ENCODE measurements at regions not wholly inside any gene's neighbourhood (a gene's known extent, or its start where the extent isn't known, plus 50 kb on each side); places are given as distances from the start of the nearest gene placed in this dataset.
"Not testable (repeated sequence)": the region's sequence is repeated elsewhere in the genome, so short reads cannot be mapped to it uniquely, and the experiment has no call there.

GRCh38 chr13:22855926-22856325 lies 324.9 kb upstream of the SGCG start:
- Mint-ChIP-seq H3K36me3 (no peaks in the 10 kb centered on the region), H3K27ac (no peak overlapping the region), H3K4me3 (no peak overlapping the region), H3K9me3 (no peaks in the 10 kb centered on the region), H3K4me1 (no peaks in the 10 kb centered on the region)
- DNase-seq (ENCODE audit: low spot score in 2 of 2) (no peak), ATAC-seq (no peak)

GRCh38 chr13:22858980-22859379 lies 321.8 kb upstream of the SGCG start:
- DNase-seq (ENCODE audit: low spot score in 2 of 2); H3K4me1 Mint-ChIP-seq; H3K4me3 Mint-ChIP-seq; ATAC-seq; H3K36me3 Mint-ChIP-seq; H3K27ac Mint-ChIP-seq; H3K9me3 Mint-ChIP-seq: not testable (repeated sequence)

- not testable (repeated sequence) for H3K4me1 Mint-ChIP-seq; H3K4me3 Mint-ChIP-seq; H3K9me3 Mint-ChIP-seq; H3K36me3 Mint-ChIP-seq; ATAC-seq; DNase-seq (ENCODE audit: low spot score in 2 of 2); H3K27ac Mint-ChIP-seq
Observed at GRCh38 chr13:22859411-22859810, 321.4 kb upstream of the SGCG start.

GRCh38 chr13:22861958-22862466 lies 318.8 kb upstream of the SGCG start:
- Mint-ChIP-seq H3K9me3 (no peaks in the 10 kb centered on the region), H3K27ac (no peak overlapping the region), H3K4me1 (no peaks in the 10 kb centered on the region), H3K36me3 (no peaks in the 10 kb centered on the region), H3K4me3 (no peak overlapping the region)
- DNase-seq (ENCODE audit: low spot score in 2 of 2) (no peak), ATAC-seq (no peak)

GRCh38 chr13:22862478-22862877 lies 318.3 kb upstream of the SGCG start:
- Mint-ChIP-seq H3K4me3 (no peak overlapping the region), H3K9me3 (no peaks in the 10 kb centered on the region), H3K27ac (no peak overlapping the region), H3K36me3 (no peaks in the 10 kb centered on the region), H3K4me1 (no peaks in the 10 kb centered on the region)
- ATAC-seq, result no peak
- DNase-seq (ENCODE audit: low spot score in 2 of 2), result no peak

- Mint-ChIP-seq H3K4me1 (no peaks in the 10 kb centered on the region), H3K4me3 (no peak overlapping the region), H3K9me3 (no peaks in the 10 kb centered on the region), H3K27ac (no peak overlapping the region), H3K36me3 (no peaks in the 10 kb centered on the region)
- DNase-seq (ENCODE audit: low spot score in 2 of 2), result no peak
- ATAC-seq, result no peak
Observed at GRCh38 chr13:22866221-22866620, 314.6 kb upstream of the SGCG start.

- DNase-seq (ENCODE audit: low spot score in 2 of 2) (no peak), ATAC-seq (no peak)
- no peaks in the 10 kb centered on the region for H3K36me3 Mint-ChIP-seq
- H3K9me3 Mint-ChIP-seq, result peaks cover 3% of the 10 kb centered on the region
- no peak overlapping the region for H3K27ac Mint-ChIP-seq
- no peaks in the 10 kb centered on the region for H3K4me1 Mint-ChIP-seq
- H3K4me3 Mint-ChIP-seq, result no peak overlapping the region
Observed at GRCh38 chr13:22871231-22871630, 309.5 kb upstream of the SGCG start.

- Mint-ChIP-seq H3K9me3 (peaks cover 3% of the 10 kb centered on the region), H3K27ac (no peak overlapping the region), H3K36me3 (no peaks in the 10 kb centered on the region), H3K4me1 (no peaks in the 10 kb centered on the region), H3K4me3 (no peak overlapping the region)
- ATAC-seq (no peak), DNase-seq (ENCODE audit: low spot score in 2 of 2) (no peak)
Observed at GRCh38 chr13:22874839-22875238, 305.9 kb upstream of the SGCG start.

GRCh38 chr13:22877421-22877820 lies 303.4 kb upstream of the SGCG start:
- no peak overlapping the region for H3K27ac Mint-ChIP-seq
- no peak for DNase-seq (ENCODE audit: low spot score in 2 of 2)
- H3K4me1 Mint-ChIP-seq, result no peaks in the 10 kb centered on the region
- peaks cover 3% of the 10 kb centered on the region for H3K9me3 Mint-ChIP-seq
- H3K4me3 Mint-ChIP-seq, result no peak overlapping the region
- no peak for ATAC-seq
- no peaks in the 10 kb centered on the region for H3K36me3 Mint-ChIP-seq

GRCh38 chr13:22880741-22881720 lies 299.7 kb upstream of the SGCG start:
- Mint-ChIP-seq H3K36me3 (no peaks in the 10 kb centered on the region), H3K4me3 (no peak overlapping the region), H3K4me1 (no peaks in the 10 kb centered on the region), H3K27ac (no peak overlapping the region), H3K9me3 (no peaks in the 10 kb centered on the region)
- DNase-seq (ENCODE audit: low spot score in 2 of 2) (no peak), ATAC-seq (no peak)

GRCh38 chr13:22881721-22882608 lies 298.8 kb upstream of the SGCG start:
- H3K4me1 Mint-ChIP-seq; H3K36me3 Mint-ChIP-seq; H3K9me3 Mint-ChIP-seq; DNase-seq (ENCODE audit: low spot score in 2 of 2); H3K4me3 Mint-ChIP-seq; ATAC-seq; H3K27ac Mint-ChIP-seq: not testable (repeated sequence)

GRCh38 chr13:22883262-22883840 lies 297.4 kb upstream of the SGCG start:
- no peak for ATAC-seq
- H3K9me3 Mint-ChIP-seq, result no peaks in the 10 kb centered on the region
- no peak overlapping the region for H3K4me3 Mint-ChIP-seq
- no peak overlapping the region for H3K27ac Mint-ChIP-seq
- no peaks in the 10 kb centered on the region for H3K36me3 Mint-ChIP-seq
- H3K4me1 Mint-ChIP-seq, result no peaks in the 10 kb centered on the region
- DNase-seq (ENCODE audit: low spot score in 2 of 2), result no peak

- DNase-seq (ENCODE audit: low spot score in 2 of 2) (no peak), ATAC-seq (no peak)
- Mint-ChIP-seq H3K9me3 (no peaks in the 10 kb centered on the region), H3K36me3 (no peaks in the 10 kb centered on the region), H3K27ac (no peak overlapping the region), H3K4me3 (no peak overlapping the region), H3K4me1 (no peaks in the 10 kb centered on the region)
Observed at GRCh38 chr13:22883956-22884355, 296.8 kb upstream of the SGCG start.

- not testable (repeated sequence) for H3K9me3 Mint-ChIP-seq; DNase-seq (ENCODE audit: low spot score in 2 of 2); ATAC-seq; H3K36me3 Mint-ChIP-seq; H3K4me3 Mint-ChIP-seq; H3K27ac Mint-ChIP-seq; H3K4me1 Mint-ChIP-seq
Observed at GRCh38 chr13:22886061-22886460, 294.7 kb upstream of the SGCG start.

GRCh38 chr13:22889376-22889775 lies 291.4 kb upstream of the SGCG start:
- not testable (repeated sequence) for H3K27ac Mint-ChIP-seq; H3K4me3 Mint-ChIP-seq; H3K4me1 Mint-ChIP-seq; ATAC-seq; H3K9me3 Mint-ChIP-seq; H3K36me3 Mint-ChIP-seq; DNase-seq (ENCODE audit: low spot score in 2 of 2)

Data from stimulated activated effector memory CD8-positive, alpha-beta T cell treated with anti-CD3 and anti-CD28 coated beads, Interleukin-12 subunit alpha, Interleukin-12 subunit beta, amount 100 ng/mL, for 72 hours (primary cell).